H9 (cell line): ENCODE measurements at regions not wholly inside any gene's neighbourhood (a gene's known extent, or its start where the extent isn't known, plus 50 kb on each side); places are given as distances from the start of the nearest gene placed in this dataset.
"Not testable (repeated sequence)": the region's sequence is repeated elsewhere in the genome, so short reads cannot be mapped to it uniquely, and the experiment has no call there.

ENCODE experiments used
- DNase-seq: peaks from one replicate; pipeline ENCODE4 v3.0.0-alpha.2; 2017
- H2AFZ ChIP-seq: one replicate; pipeline ENCODE4 v1.6.1; 2013; ENCODE audit warnings: mild to moderate bottlenecking, low read length, control low read depth, moderate library complexity
- H2AK5ac ChIP-seq: 2 replicates; pipeline ENCODE4 v1.6.1; 2013; ENCODE audit warnings: low read length, control low read depth, mixed read lengths; ENCODE audit not compliant: insufficient read length
- H2BK120ac ChIP-seq: one replicate; pipeline ENCODE4 v1.6.1; 2013; ENCODE audit warnings: low read depth, mild to moderate bottlenecking, low read length, control low read depth, inconsistent platforms; ENCODE audit not compliant: poor library complexity, severe bottlenecking
- H2BK12ac ChIP-seq: 2 replicates; pipeline ENCODE4 v1.6.1; 2013; ENCODE audit warnings: low read length, control low read depth, mixed read lengths, low read depth; ENCODE audit not compliant: insufficient read length
- H2BK15ac ChIP-seq: 2 replicates; pipeline ENCODE4 v1.6.1; 2013; ENCODE audit warnings: low read depth, low read length, control low read depth
- H2BK20ac ChIP-seq: one replicate; pipeline ENCODE4 v1.6.1; 2013; ENCODE audit warnings: low read depth, mild to moderate bottlenecking, low read length, control low read depth, inconsistent platforms; ENCODE audit not compliant: poor library complexity, severe bottlenecking
- H2BK5ac ChIP-seq: 2 replicates; pipeline ENCODE4 v1.6.1; 2013; ENCODE audit warnings: low read length, control low read depth, mixed read lengths; ENCODE audit not compliant: insufficient read length
- H3K14ac ChIP-seq: 2 replicates; pipeline ENCODE4 v1.6.1; 2013; ENCODE audit warnings: low read length, control low read depth; ENCODE audit not compliant: insufficient read depth
- H3K18ac ChIP-seq: 2 replicates; pipeline ENCODE4 v1.6.1; 2013; ENCODE audit warnings: low read depth, mild to moderate bottlenecking, mixed read lengths, low read length, control low read depth; ENCODE audit not compliant: insufficient read length
- H3K23ac ChIP-seq: 2 replicates; pipeline ENCODE4 v1.6.1; 2013; ENCODE audit warnings: low read length, control low read depth, mixed read lengths, low read depth; ENCODE audit not compliant: insufficient read length
- H3K23me2 ChIP-seq: 2 replicates; pipeline ENCODE4 v1.6.1; 2013; ENCODE audit warnings: low read depth, mild to moderate bottlenecking, mixed read lengths, low read length, control low read depth; ENCODE audit not compliant: insufficient read length, poor library complexity, severe bottlenecking
- H3K27ac ChIP-seq: 2 replicates; pipeline ENCODE4 v1.5.1; 2013; ENCODE audit warnings: low read length, control low read depth, mixed read lengths, low read depth; ENCODE audit not compliant: insufficient read length
- H3K27me3 ChIP-seq: 2 replicates; pipeline ENCODE4 v1.6.1; 2013; ENCODE audit warnings: low read length, control low read depth, inconsistent platforms; ENCODE audit not compliant: insufficient read depth
- H3K4ac ChIP-seq: 2 replicates; pipeline ENCODE4 v1.6.1; 2013; ENCODE audit warnings: low read depth, mild to moderate bottlenecking, control low read depth, inconsistent platforms, low read length, moderate library complexity
- H3K4me1 ChIP-seq: 2 replicates; pipeline ENCODE4 v1.6.1; 2013; ENCODE audit warnings: low read length, control low read depth, inconsistent platforms; ENCODE audit not compliant: insufficient read depth
- H3K4me2 ChIP-seq: 2 replicates; pipeline ENCODE4 v1.6.1; 2013; ENCODE audit warnings: low read length, control low read depth, mixed read lengths; ENCODE audit not compliant: insufficient read length, insufficient read depth
- H3K56ac ChIP-seq: 2 replicates; pipeline ENCODE4 v1.6.1; 2013; ENCODE audit warnings: low read depth, mild to moderate bottlenecking, mixed read lengths, low read length, control low read depth; ENCODE audit not compliant: insufficient read length
- H3K79me1 ChIP-seq: 2 replicates; pipeline ENCODE4 v1.6.1; 2013; ENCODE audit warnings: low read depth, mild to moderate bottlenecking, moderate library complexity, low read length, control low read depth, inconsistent platforms; ENCODE audit not compliant: insufficient read depth, poor library complexity, severe bottlenecking
- H3K79me2 ChIP-seq: 2 replicates; pipeline ENCODE4 v1.6.1; 2013; ENCODE audit warnings: low read length, control low read depth, inconsistent platforms; ENCODE audit not compliant: insufficient read depth
- H3K9ac ChIP-seq: 2 replicates; pipeline ENCODE4 v1.6.1; 2013; ENCODE audit warnings: low read length, control low read depth, mixed read lengths; ENCODE audit not compliant: insufficient read length; ENCODE audit errors: extremely low read depth
- H3K9me3 ChIP-seq: one replicate; pipeline ENCODE4 v1.6.1; 2013; ENCODE audit warnings: low read depth, low read length, inconsistent platforms; ENCODE audit not compliant: control insufficient read depth
- H3T11ph ChIP-seq: one replicate; pipeline ENCODE4 v1.6.1; 2013; ENCODE audit warnings: mild to moderate bottlenecking, low read length, control low read depth, inconsistent platforms
- H4K20me1 ChIP-seq: one replicate; pipeline ENCODE4 v1.6.1; 2013; ENCODE audit not compliant: control insufficient read depth, insufficient read length, insufficient read depth
- H4K5ac ChIP-seq: 2 replicates; pipeline ENCODE4 v1.6.1; 2013; ENCODE audit warnings: low read depth, mild to moderate bottlenecking, mixed read lengths, low read length, control low read depth; ENCODE audit not compliant: insufficient read length
- H4K8ac ChIP-seq: replicated peaks from 2 replicates; pipeline ENCODE4 v1.6.1; 2013; ENCODE audit warnings: low read length, control low read depth, mixed read lengths, low read depth; ENCODE audit not compliant: insufficient read length
- H4K91ac ChIP-seq: 2 replicates; pipeline ENCODE4 v1.6.1; 2013; ENCODE audit warnings: low read depth, mild to moderate bottlenecking, moderate library complexity, mixed read lengths, low read length, control low read depth; ENCODE audit not compliant: insufficient read length
- H3K27ac Mint-ChIP-seq, 3 experiments: 2 replicates in 2 of 3; 3 replicates in 1 of 3; pipeline ENCODE4 v1.8.0; 2020 to 2021; ENCODE audit warnings: mixed read lengths in 3 of 3, mild to moderate bottlenecking in 1 of 3, moderate library complexity in 1 of 3
- H3K27me3 Mint-ChIP-seq: 2 replicates; pipeline ENCODE4 v1.8.0; 2021; ENCODE audit warnings: low read depth, mild to moderate bottlenecking, moderate library complexity, mixed read lengths
- H3K36me3 Mint-ChIP-seq, 3 experiments: 2 replicates in 2 of 3; 3 replicates in 1 of 3; pipeline ENCODE4 v1.8.0; 2020 to 2021; ENCODE audit warnings: low read depth in 3 of 3, mixed read lengths in 3 of 3; ENCODE audit not compliant: insufficient read depth in 1 of 3
- H3K4me1 Mint-ChIP-seq, 2 experiments: 2 replicates each; pipeline ENCODE4 v1.8.0; 2020; ENCODE audit warnings: mixed read lengths in 2 of 2
- H3K4me3 Mint-ChIP-seq, 2 experiments: 2 replicates in 1 of 2; 3 replicates in 1 of 2; pipeline ENCODE4 v1.8.0; 2020 to 2021; ENCODE audit warnings: mild to moderate bottlenecking in 2 of 2, mixed read lengths in 2 of 2, moderate library complexity in 1 of 2
- H3K9me3 Mint-ChIP-seq, 2 experiments: 2 replicates in 1 of 2; 3 replicates in 1 of 2; pipeline ENCODE4 v1.8.0; 2020; ENCODE audit warnings: mild to moderate bottlenecking in 2 of 2, mixed read lengths in 2 of 2, moderate library complexity in 1 of 2
- WGBS: extraction: QIAGEN DNeasy Blood & Tissue Kit; methylation state at CpG from one replicate; pipeline ENCODE4 v1.1.7; 2013; ENCODE audit warnings: missing lambda C conversion rate, low lambda C conversion rate, mixed read lengths; ENCODE audit not compliant: insufficient read length; ENCODE audit errors: extremely low coverage; 5-methylcytosine and 5-hydroxymethylcytosine counted together
- TF ChIP-seq, protein P1 (sequence below): fragments of 200-600 bp; sonication (generic); conservative IDR thresholded peaks from 3 replicates; pipeline ENCODE4 v1.8.0; 2021; ENCODE audit warnings: antibody characterized with exemption, mild to moderate bottlenecking

- Histone ChIP-seq H4K91ac (no peak overlapping the region), H3K18ac (no peak overlapping the region), H2AK5ac (no peak overlapping the region), H3K9me3 (peaks cover 32% of the 10 kb centered on the region), H4K5ac (no peak overlapping the region), H4K20me1 (no peaks in the 10 kb centered on the region), H3K27ac (no peak overlapping the region), H3K4me2 (no peak overlapping the region), H2BK120ac (no peak overlapping the region), H3K79me2 (no peaks in the 10 kb centered on the region), H3K23ac (no peak overlapping the region), H3K79me1 (no peaks in the 10 kb centered on the region), H3K27me3 (peaks cover 16% of the 10 kb centered on the region; the same call in 1 of the 2 replicates), H3K14ac (no peak overlapping the region), H2BK12ac (no peak overlapping the region), H3K4me1 (no peaks in the 10 kb centered on the region), H3K4ac (no peak overlapping the region), H3K9ac (no peak overlapping the region), H3T11ph (no peak overlapping the region), H3K56ac (no peak overlapping the region), H2AFZ (no peak overlapping the region), H2BK20ac (no peak overlapping the region), H4K8ac (no peak overlapping the region), H2BK15ac (no peak overlapping the region), H2BK5ac (no peak overlapping the region), H3K23me2 (no peaks in the 10 kb centered on the region)
- peaks cover 98% of the 10 kb centered on the region for H3K27me3 Mint-ChIP-seq
- peak; percentile 24 for DNase-seq
- H3K9me3 Mint-ChIP-seq, result peaks cover 95 to 96% of the 10 kb centered on the region in 2 experiments
- H3K27ac Mint-ChIP-seq, result no peak overlapping the region
- TF ChIP-seq, protein P1, sequence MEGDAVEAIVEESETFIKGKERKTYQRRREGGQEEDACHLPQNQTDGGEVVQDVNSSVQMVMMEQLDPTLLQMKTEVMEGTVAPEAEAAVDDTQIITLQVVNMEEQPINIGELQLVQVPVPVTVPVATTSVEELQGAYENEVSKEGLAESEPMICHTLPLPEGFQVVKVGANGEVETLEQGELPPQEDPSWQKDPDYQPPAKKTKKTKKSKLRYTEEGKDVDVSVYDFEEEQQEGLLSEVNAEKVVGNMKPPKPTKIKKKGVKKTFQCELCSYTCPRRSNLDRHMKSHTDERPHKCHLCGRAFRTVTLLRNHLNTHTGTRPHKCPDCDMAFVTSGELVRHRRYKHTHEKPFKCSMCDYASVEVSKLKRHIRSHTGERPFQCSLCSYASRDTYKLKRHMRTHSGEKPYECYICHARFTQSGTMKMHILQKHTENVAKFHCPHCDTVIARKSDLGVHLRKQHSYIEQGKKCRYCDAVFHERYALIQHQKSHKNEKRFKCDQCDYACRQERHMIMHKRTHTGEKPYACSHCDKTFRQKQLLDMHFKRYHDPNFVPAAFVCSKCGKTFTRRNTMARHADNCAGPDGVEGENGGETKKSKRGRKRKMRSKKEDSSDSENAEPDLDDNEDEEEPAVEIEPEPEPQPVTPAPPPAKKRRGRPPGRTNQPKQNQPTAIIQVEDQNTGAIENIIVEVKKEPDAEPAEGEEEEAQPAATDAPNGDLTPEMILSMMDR, result no peak
- no peak overlapping the region for H3K4me3 Mint-ChIP-seq
- H3K36me3 Mint-ChIP-seq, result peaks cover 22 to 43% (median 29%) of the 10 kb centered on the region in 3 experiments
- WGBS, result no CpG with 5 or more reads among the region's 40 CpGs
- no peaks in the 10 kb centered on the region for H3K4me1 Mint-ChIP-seq
These were observed 244.2 kb downstream of the FOXD4L6 start for GRCh38 chr9:40884072-40884901.

DNA sequence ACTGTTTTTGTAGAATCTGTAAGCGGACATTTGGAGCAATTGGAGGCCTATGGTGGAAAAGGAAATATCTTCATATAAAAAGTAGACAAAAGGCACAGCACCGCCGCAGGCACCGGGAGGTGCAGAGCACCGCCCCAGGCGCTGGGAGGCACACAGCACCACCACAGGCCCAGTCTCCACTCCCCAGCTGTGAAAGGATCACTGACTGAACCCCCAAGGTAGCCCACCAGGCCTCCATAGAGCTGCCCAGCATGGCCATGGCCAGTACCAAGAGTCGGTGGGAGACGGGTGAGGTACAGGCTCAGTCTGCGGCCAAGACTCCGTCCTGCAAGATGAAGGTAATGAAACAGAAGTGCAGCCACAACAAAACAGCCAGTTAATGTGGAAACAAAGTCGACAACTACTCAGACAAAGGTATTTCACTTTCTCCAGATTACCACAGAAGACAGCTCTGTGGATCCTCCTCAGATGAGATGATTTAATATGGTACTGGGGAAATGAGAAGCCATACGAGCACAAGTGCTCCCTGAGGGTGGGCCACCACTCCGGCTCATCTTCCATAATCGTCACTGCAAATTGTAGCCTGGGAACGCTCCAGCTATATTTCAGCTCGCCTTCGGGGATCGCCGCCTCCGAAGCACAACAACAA, 244.9 kb downstream of the FOXD4L6 start:
- H3K27ac Mint-ChIP-seq, H3K4me2 ChIP-seq, H3K4me3 Mint-ChIP-seq, H2BK12ac ChIP-seq, H3K27ac ChIP-seq, H4K91ac ChIP-seq, H2AFZ ChIP-seq, H2BK5ac ChIP-seq, H3K23ac ChIP-seq, H3K23me2 ChIP-seq, H4K5ac ChIP-seq, H3K18ac ChIP-seq, H2AK5ac ChIP-seq, H3K79me2 ChIP-seq, H2BK15ac ChIP-seq, H3K9ac ChIP-seq, H3K4me1 Mint-ChIP-seq, H3K14ac ChIP-seq, H2BK20ac ChIP-seq, H3K79me1 ChIP-seq, H3K4me1 ChIP-seq, DNase-seq, H4K20me1 ChIP-seq, H3K4ac ChIP-seq, H3K56ac ChIP-seq, H3T11ph ChIP-seq, H4K8ac ChIP-seq, H2BK120ac ChIP-seq: not testable (repeated sequence)
- Mint-ChIP-seq H3K9me3 (peaks cover 90 to 96% of the 10 kb centered on the region in 2 experiments), H3K27me3 (peaks cover 91% of the 10 kb centered on the region), H3K36me3 (peaks cover 22 to 42% (median 29%) of the 10 kb centered on the region in 3 experiments)
- Histone ChIP-seq H3K9me3 (peaks cover 32% of the 10 kb centered on the region), H3K27me3 (peaks cover 16% of the 10 kb centered on the region; the same call in 1 of the 2 replicates)
- WGBS, result no CpG with 5 or more reads among the region's 20 CpGs
